ENCODE measurements at regions not wholly inside any gene's neighbourhood (a gene's known extent, or its start where the extent isn't known, plus 50 kb on each side); places are given as distances from the start of the nearest gene placed in this dataset.

DNA sequence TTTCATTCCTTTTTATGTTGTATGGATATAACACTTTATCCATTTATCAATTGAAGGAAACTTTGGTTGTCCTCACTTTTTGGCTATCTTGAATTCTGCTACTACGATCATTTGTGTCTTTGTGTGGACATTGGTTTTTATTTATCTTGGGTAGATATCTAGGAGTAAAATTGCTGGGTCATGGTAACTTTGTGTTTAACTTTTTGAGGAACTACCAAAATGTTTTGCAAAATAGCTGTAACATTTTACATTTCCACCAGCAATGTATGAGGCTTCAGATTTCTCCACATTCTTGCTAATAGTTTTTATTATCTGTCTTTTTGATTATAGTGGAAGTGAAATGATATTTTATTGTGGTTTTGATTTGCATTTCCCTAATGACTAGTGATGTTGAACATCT, 55.6 kb downstream of the TLNRD1 start:
- TF ChIP-seq, protein P1, sequence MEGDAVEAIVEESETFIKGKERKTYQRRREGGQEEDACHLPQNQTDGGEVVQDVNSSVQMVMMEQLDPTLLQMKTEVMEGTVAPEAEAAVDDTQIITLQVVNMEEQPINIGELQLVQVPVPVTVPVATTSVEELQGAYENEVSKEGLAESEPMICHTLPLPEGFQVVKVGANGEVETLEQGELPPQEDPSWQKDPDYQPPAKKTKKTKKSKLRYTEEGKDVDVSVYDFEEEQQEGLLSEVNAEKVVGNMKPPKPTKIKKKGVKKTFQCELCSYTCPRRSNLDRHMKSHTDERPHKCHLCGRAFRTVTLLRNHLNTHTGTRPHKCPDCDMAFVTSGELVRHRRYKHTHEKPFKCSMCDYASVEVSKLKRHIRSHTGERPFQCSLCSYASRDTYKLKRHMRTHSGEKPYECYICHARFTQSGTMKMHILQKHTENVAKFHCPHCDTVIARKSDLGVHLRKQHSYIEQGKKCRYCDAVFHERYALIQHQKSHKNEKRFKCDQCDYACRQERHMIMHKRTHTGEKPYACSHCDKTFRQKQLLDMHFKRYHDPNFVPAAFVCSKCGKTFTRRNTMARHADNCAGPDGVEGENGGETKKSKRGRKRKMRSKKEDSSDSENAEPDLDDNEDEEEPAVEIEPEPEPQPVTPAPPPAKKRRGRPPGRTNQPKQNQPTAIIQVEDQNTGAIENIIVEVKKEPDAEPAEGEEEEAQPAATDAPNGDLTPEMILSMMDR (IDR thresholded peaks at IDR 0.05 in 2 of 3, conservative IDR thresholded peaks at IDR 0.05 in 1 of 3; ENCODE audit: insufficient read depth in 2 of 3, low read depth in 1 of 3, low read length in 3 of 3), result no peak
- TF ChIP-seq KDM4B (IDR thresholded peaks at IDR 0.05; ENCODE audit: borderline replicate concordance in 2 of 2, low read depth in 1 of 2) (no peak), ARNT (IDR thresholded peaks at IDR 0.05) (no peak), BDP1 (IDR thresholded peaks at IDR 0.05; ENCODE audit: insufficient read depth, insufficient read length) (no peak), ZNF12 (CRISPR knock-in tag; IDR thresholded peaks at IDR 0.05) (no peak), CHCHD3 (CRISPR knock-in tag; IDR thresholded peaks at IDR 0.05) (no peak), NR3C1 (CRISPR knock-in tag; IDR thresholded peaks at IDR 0.05) (no peak)
- TF ChIP-seq, protein P2, sequence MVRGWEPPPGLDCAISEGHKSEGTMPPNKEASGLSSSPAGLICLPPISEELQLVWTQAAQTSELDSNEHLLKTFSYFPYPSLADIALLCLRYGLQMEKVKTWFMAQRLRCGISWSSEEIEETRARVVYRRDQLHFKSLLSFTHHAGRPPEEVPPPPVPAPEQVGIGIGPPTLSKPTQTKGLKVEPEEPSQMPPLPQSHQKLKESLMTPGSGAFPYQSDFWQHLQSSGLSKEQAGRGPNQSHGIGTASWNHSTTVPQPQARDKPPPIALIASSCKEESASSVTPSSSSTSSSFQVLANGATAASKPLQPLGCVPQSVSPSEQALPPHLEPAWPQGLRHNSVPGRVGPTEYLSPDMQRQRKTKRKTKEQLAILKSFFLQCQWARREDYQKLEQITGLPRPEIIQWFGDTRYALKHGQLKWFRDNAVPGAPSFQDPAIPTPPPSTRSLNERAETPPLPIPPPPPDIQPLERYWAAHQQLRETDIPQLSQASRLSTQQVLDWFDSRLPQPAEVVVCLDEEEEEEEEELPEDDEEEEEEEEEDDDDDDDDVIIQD (CRISPR knock-in tag; IDR thresholded peaks at IDR 0.05), result no peak
